HL-60 (cell line): ENCODE measurements at regions not wholly inside any gene's neighbourhood (a gene's known extent, or its start where the extent isn't known, plus 50 kb on each side); places are given as distances from the start of the nearest gene placed in this dataset.

ENCODE experiments used
- DNase-seq, 2 experiments: peaks; one replicate each; pipeline ENCODE4 v3.0.0-alpha.2; 2010 to 2020; ENCODE audit warnings: low read depth in 1 of 2, low spot score in 1 of 2
- H3K27ac ChIP-seq: fragments of 250-450 bp; sonication (Bioruptor Pico); replicated peaks from 2 replicates; pipeline ENCODE4 v1.5.1; 2020; ENCODE audit warnings: mild to moderate bottlenecking, moderate library complexity
- H3K27me3 ChIP-seq: fragments of 250-450 bp; sonication (Bioruptor Pico); 2 replicates; pipeline ENCODE4 v1.5.1; 2021; ENCODE audit warnings: mild to moderate bottlenecking, moderate library complexity; ENCODE audit not compliant: insufficient read depth, poor library complexity, severe bottlenecking
- H3K4me3 ChIP-seq: replicated peaks from 2 replicates; pipeline ENCODE4 v1.5.1; 2011; ENCODE audit warnings: mild to moderate bottlenecking, control low read depth, low read length; ENCODE audit not compliant: insufficient read depth
- GABPA ChIP-seq: IDR thresholded peaks from 2 replicates; pipeline ENCODE4 v1.6.1; 2012; ENCODE audit warnings: low read depth
- POLR2AphosphoS5 ChIP-seq: IDR thresholded peaks from 2 replicates; pipeline ENCODE4 v1.6.1; 2012; ENCODE audit warnings: low read depth
- SPI1 ChIP-seq: IDR thresholded peaks from 2 replicates; pipeline ENCODE4 v1.6.1; 2012; ENCODE audit warnings: low read depth, mild to moderate bottlenecking, borderline replicate concordance
- TF ChIP-seq, protein P1 (sequence below): IDR thresholded peaks from 2 replicates; pipeline ENCODE4 v1.6.1; 2012; ENCODE audit warnings: low read depth; ENCODE audit not compliant: insufficient replicate concordance
- TF ChIP-seq, protein P2 (sequence below): IDR thresholded peaks from one replicate; pipeline ENCODE4 v1.5.1; 2011; ENCODE audit warnings: low read length, control low read depth, inconsistent platforms; ENCODE audit not compliant: insufficient read depth

DNA sequence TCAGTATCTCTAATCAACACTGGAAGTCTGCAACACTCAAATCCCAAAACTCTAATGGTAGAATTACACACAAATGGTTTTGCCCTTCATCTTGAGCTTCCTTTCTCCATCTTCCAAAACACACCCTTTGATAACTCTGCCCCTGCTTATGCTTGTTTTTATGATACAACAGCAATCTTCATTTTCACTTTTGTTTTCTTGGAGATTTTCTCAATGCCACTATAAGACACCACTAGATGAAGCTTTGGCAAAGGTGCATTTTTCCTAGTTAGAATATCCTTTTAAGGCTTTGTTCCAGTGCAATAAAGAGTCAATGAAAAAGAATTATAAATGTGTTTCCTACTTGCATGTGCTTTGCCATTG, 472.4 kb upstream of the NWD2 start:
- no peak overlapping the region for H3K27ac ChIP-seq
- TF ChIP-seq GABPA (no peak), SPI1 (no peak), POLR2AphosphoS5 (no peak)
- TF ChIP-seq, protein P1, sequence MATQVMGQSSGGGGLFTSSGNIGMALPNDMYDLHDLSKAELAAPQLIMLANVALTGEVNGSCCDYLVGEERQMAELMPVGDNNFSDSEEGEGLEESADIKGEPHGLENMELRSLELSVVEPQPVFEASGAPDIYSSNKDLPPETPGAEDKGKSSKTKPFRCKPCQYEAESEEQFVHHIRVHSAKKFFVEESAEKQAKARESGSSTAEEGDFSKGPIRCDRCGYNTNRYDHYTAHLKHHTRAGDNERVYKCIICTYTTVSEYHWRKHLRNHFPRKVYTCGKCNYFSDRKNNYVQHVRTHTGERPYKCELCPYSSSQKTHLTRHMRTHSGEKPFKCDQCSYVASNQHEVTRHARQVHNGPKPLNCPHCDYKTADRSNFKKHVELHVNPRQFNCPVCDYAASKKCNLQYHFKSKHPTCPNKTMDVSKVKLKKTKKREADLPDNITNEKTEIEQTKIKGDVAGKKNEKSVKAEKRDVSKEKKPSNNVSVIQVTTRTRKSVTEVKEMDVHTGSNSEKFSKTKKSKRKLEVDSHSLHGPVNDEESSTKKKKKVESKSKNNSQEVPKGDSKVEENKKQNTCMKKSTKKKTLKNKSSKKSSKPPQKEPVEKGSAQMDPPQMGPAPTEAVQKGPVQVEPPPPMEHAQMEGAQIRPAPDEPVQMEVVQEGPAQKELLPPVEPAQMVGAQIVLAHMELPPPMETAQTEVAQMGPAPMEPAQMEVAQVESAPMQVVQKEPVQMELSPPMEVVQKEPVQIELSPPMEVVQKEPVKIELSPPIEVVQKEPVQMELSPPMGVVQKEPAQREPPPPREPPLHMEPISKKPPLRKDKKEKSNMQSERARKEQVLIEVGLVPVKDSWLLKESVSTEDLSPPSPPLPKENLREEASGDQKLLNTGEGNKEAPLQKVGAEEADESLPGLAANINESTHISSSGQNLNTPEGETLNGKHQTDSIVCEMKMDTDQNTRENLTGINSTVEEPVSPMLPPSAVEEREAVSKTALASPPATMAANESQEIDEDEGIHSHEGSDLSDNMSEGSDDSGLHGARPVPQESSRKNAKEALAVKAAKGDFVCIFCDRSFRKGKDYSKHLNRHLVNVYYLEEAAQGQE = no peak
- no peak overlapping the region for H3K4me3 ChIP-seq
- no peak for DNase-seq
- H3K27me3 ChIP-seq = no peaks in the 10 kb centered on the region

DNA sequence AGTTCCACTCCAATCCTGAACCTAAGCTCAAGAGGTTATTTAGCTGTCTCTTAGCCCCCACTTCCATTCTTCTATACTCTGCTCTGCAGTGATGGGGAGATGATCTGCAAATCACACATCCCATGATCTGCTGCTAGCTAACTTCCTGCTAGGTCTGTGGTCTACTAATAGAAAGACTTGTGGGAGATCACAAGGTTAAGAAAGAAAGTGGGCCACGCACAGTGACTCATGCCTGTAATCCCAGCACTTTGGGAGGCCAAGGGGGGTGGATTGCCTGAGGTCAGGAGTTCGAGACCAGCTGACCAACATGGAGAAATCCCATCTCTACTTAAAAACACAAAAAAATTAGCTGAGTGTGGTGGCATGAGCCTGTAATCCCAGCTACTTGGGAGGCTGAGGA, 471.1 kb upstream of the NWD2 start:
- no peak for DNase-seq
- no peak overlapping the region for H3K27ac ChIP-seq
- H3K27me3 ChIP-seq = no peaks in the 10 kb centered on the region
- TF ChIP-seq, protein P2, sequence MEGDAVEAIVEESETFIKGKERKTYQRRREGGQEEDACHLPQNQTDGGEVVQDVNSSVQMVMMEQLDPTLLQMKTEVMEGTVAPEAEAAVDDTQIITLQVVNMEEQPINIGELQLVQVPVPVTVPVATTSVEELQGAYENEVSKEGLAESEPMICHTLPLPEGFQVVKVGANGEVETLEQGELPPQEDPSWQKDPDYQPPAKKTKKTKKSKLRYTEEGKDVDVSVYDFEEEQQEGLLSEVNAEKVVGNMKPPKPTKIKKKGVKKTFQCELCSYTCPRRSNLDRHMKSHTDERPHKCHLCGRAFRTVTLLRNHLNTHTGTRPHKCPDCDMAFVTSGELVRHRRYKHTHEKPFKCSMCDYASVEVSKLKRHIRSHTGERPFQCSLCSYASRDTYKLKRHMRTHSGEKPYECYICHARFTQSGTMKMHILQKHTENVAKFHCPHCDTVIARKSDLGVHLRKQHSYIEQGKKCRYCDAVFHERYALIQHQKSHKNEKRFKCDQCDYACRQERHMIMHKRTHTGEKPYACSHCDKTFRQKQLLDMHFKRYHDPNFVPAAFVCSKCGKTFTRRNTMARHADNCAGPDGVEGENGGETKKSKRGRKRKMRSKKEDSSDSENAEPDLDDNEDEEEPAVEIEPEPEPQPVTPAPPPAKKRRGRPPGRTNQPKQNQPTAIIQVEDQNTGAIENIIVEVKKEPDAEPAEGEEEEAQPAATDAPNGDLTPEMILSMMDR = no peak
- TF ChIP-seq, protein P1 = no peak
- TF ChIP-seq GABPA (no peak), SPI1 (no peak), POLR2AphosphoS5 (no peak)
- H3K4me3 ChIP-seq = no peak overlapping the region

DNA sequence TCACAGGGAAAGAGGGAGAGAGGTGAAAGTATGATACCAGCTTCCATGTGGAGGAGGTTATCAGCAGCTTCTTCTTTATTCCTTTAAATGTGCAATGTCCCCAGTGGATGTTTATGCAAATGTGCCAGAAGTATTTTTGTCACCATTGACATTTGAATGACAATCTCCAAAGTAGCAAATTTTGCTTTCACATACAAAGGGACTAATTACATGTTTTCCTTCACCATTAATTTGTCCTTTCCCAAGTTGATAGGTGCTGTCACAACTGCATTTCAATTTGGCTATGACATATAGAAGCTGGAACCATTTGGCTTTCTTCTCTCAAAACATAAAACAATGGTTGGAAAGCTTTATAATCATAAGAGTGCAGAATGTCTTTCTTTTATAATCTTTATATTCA, 469.0 kb upstream of the NWD2 start:
- TF ChIP-seq, protein P1 = no peak
- TF ChIP-seq, protein P2 = no peak
- no peak for TF ChIP-seq SPI1
- TF ChIP-seq POLR2AphosphoS5 = no peak
- no peak for TF ChIP-seq GABPA
- no peak for DNase-seq
- Histone ChIP-seq H3K27me3 (no peaks in the 10 kb centered on the region), H3K4me3 (no peak overlapping the region), H3K27ac (no peak overlapping the region)

DNA sequence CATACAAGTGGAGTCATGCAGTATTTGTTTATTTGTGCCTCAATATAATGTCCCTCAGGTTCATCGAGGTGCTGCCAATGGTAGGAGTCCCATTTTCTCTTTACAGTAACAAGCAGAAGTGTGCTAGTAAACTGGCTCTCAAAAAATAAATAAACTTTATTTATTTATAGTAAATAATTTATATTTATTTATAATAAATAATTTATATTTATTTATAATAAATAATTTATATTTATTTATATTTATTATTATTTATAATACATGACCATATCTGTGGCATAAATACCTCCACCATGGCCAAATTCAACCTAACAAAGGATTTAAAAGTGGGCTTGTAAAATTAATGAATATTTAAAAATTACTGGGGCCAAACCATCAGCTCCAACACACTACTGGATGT, 464.9 kb upstream of the NWD2 start:
- DNase-seq = no peak
- Histone ChIP-seq H3K4me3 (no peak overlapping the region), H3K27me3 (no peaks in the 10 kb centered on the region), H3K27ac (no peak overlapping the region)
- no peak for TF ChIP-seq POLR2AphosphoS5
- TF ChIP-seq GABPA = no peak
- TF ChIP-seq, protein P1 = no peak
- TF ChIP-seq, protein P2 = no peak
- TF ChIP-seq SPI1 = no peak
